HS-27A (cell line): ENCODE measurements at regions not wholly inside any gene's neighbourhood (a gene's known extent, or its start where the extent isn't known, plus 50 kb on each side); places are given as distances from the start of the nearest gene placed in this dataset.
"Not testable (repeated sequence)": the region's sequence is repeated elsewhere in the genome, so short reads cannot be mapped to it uniquely, and the experiment has no call there.

Experiments used
- DNase-seq: peaks from one replicate; pipeline ENCODE4 v3.0.0-alpha.2; 2012; ENCODE audit warnings: low read depth, missing footprints

GRCh38 chr21:20388400-20388799 lies 609.8 kb upstream of the NCAM2 start:
- DNase-seq, result no peak

GRCh38 chr21:20396798-20397197 lies 601.4 kb upstream of the NCAM2 start:
- no peak for DNase-seq

- DNase-seq, result no peak
Measured at GRCh38 chr21:20404915-20405314, 593.3 kb upstream of the NCAM2 start.

- no peak for DNase-seq
Measured at GRCh38 chr21:20418353-20418752, 579.9 kb upstream of the NCAM2 start.

DNA sequence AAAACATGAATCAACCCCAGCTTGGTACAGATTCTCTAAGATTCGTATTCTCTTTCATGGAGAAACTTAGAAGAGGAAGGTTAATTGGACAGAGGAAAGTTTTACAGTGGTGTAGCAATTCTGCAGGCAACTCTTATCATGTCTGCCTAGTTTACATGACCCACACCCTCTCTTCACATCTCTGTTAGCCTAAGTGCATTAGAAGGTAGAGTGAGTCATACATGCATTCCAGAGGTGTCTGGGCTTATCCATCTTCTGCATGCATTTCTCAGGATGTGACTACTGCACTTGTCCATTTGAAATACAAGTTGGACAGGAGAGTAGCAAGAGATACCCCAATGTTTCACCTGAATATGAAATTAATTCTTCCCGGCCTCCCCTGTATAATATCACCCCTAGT lies 578.4 kb upstream of the NCAM2 start:
- no peak for DNase-seq

- no peak for DNase-seq
Measured at GRCh38 chr21:20424943-20425342, 573.3 kb upstream of the NCAM2 start.

DNA sequence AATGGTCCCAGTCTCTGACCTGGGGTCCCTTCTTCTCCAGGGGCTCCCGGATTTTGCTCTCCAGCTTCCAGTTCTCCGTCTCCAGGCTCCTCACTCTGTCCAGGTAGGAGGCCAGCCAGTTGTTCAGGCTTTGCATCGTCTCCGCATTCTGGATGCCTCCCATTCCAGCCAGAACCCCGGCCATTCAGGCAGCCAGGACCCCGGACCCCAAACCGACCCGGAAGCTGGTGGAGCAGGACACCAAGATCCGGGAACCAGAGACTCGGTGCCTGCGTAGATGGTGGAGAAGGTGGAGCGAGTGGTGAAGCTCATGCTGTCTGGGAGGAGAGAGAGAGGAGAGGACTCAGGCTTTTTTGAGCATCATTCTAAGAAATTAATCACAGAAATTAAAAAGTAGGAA lies 572.4 kb upstream of the NCAM2 start:
- no peak for DNase-seq

DNA sequence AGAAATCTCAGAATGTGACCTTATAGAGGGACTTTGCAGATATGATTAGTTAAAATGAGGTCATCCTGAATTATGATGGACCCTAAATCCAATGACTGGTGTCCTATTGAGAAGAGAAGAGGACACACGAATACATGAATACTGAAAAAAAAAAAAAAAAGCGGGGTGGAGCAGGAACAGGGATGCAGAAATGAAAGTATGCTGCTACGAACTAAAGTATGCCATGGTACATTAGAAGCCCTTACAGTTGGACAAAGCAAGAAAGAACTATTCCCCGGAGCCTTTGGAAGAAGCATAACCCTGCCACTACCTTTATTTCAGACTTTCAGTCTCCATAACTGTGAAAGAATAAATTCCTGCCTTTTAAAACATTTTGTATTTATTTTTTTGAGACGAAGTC lies 557.9 kb upstream of the NCAM2 start:
- DNase-seq, result no peak

DNA sequence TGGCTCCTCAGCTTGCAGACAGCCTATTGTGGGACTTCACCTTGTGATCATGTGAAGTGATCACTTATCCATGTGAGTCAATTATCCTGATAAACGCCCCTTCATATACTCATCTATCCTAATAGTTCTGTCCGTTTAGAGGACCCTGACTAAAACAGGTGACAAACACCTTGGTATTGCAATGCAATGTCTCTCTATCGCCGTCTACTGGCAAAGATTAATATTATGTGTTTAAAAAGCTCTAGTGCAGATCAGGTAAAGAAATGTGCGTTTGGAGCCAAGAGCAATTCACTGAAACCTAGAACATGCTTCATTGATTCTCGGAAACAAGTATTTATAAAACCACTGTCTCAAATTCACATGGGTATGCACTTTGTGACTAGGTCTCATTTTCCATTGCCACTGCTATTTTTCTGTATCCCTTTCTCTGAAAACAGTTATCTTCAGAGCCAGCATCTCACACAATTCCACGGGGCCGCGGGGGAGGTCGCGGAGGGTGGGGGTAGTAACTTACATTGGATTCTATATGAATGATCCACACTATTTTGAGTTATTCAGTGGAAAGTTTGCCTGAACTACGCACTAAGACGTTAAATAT lies 554.6 kb upstream of the NCAM2 start:
- DNase-seq, result no peak

GRCh38 chr21:20445971-20446370 lies 552.2 kb upstream of the NCAM2 start:
- no peak for DNase-seq

GRCh38 chr21:20451046-20451445 lies 547.2 kb upstream of the NCAM2 start:
- no peak for DNase-seq

DNA sequence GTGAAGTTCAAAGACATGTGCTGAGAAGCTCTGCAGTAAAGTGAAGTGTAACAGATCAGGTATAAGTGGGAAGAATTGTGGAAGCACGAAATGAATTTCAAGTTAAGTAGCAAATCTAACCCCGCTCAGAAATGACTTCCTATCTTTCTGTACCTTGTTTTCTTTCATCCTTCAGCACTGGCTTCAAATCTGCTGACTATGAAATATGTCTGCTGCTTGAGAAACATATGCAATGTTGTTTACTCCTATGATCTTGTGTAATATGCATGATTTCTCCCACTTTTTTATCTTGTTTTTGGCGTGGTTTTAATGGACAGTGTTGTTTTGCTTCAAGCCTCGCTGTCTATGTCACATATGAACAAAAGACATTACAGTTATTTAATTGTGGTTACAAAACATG lies 545.3 kb upstream of the NCAM2 start:
- DNase-seq, result no peak

GRCh38 chr21:20459838-20460237 lies 538.4 kb upstream of the NCAM2 start:
- DNase-seq, result no peak

DNA sequence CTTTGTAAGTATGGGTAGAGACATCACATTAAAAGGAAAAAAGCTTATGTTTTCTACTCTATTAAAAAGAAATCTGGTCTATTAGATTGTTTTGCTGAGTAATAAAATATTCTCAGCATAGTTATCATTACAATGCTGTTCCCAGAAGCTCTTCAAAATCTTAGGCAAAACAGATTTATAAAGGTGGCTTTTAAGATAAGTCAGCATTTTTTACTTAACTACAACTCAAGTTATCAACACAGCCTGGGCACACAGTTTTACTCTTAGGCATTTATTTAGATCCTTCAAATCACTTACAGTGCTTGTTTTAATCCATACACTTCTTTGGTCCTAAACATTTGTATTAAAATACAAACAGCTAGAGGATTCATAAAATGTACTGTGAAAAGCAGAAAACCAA lies 534.8 kb upstream of the NCAM2 start:
- no peak for DNase-seq

DNA sequence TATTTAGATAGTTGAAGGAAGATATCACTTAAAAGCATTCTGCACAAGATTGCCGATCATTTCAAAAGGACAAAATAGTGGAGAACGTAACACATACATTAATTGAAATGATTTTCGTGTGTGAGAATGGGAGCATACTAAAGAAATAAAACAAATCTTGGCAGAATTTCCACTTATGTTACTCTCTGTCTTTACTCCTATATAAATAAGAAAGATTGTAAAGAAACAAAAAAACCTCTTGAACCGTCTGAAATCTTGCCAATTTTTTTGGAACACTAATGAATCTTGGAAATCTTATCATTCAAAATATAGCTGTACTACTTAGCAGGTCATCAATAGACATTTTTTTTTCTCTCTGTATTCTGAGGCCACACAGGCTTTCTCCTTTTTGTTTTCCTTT lies 528.8 kb upstream of the NCAM2 start:
- no peak for DNase-seq

GRCh38 chr21:20486303-20486702 lies 511.9 kb upstream of the NCAM2 start:
- no peak for DNase-seq

DNA sequence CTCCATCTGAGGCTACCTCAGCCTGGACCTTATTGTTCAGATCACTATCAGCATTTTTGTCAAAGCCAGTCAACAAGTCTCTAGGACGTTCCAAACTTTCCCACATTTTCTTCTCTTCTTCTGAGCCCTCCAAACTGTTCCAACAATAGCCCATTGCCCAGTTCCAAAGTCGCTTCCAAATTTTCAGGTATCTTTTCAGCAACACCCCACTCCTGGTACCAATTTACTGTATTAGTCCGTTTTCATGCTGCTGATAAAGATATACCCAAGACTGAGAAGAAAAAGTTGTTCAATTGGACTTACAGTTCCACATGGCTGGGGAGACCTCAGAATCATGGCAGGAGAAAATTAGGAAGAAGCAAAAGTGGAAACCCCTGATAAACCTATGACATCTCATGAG lies 495.3 kb upstream of the NCAM2 start:
- DNase-seq, result not testable (repeated sequence)

GRCh38 chr21:20507783-20508182 lies 490.4 kb upstream of the NCAM2 start:
- no peak for DNase-seq

- DNase-seq, result no peak
Measured at GRCh38 chr21:20511216-20511880, 486.9 kb upstream of the NCAM2 start.

GRCh38 chr21:20515446-20515845 lies 482.8 kb upstream of the NCAM2 start:
- DNase-seq, result no peak

- no peak for DNase-seq
Measured at GRCh38 chr21:20519076-20519475, 479.1 kb upstream of the NCAM2 start.

DNA sequence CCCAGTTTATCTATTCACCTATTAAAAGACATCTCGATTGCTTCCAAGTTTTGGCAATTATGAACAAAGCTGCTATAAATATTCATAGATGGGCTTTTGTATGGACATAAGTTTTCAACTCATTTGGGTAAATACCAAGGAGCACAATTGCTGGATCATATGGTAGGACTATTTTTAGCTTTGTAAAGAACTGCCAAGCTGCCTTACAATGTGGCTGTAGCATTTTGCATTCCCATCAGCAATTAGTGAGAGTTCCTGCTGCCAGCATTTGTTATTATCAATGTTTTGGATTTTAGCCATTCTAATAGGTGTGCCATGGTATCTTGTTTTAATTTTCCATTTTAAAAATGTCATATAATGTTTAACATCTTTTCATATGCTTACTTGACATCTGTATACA lies 475.6 kb upstream of the NCAM2 start:
- DNase-seq, result no peak

DNA sequence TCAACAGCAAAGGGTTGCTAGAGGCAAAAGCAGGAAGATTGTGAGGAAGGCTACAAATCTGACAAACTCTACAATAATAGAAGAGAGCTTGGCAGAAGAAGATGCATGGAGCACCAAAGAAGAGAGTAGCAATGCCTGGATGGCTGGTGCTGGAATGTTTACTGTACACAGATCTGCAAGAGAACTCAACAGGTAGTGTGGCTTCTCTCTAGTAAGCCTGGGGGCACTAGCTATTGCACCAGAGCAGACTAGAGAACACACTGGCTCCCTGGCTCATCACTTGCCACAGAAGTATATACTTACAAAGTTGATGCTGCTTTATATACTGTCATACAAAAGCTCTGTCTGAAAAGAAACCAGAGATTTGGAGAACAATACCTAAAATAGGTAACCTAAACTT lies 475.0 kb upstream of the NCAM2 start:
- DNase-seq, result no peak

DNA sequence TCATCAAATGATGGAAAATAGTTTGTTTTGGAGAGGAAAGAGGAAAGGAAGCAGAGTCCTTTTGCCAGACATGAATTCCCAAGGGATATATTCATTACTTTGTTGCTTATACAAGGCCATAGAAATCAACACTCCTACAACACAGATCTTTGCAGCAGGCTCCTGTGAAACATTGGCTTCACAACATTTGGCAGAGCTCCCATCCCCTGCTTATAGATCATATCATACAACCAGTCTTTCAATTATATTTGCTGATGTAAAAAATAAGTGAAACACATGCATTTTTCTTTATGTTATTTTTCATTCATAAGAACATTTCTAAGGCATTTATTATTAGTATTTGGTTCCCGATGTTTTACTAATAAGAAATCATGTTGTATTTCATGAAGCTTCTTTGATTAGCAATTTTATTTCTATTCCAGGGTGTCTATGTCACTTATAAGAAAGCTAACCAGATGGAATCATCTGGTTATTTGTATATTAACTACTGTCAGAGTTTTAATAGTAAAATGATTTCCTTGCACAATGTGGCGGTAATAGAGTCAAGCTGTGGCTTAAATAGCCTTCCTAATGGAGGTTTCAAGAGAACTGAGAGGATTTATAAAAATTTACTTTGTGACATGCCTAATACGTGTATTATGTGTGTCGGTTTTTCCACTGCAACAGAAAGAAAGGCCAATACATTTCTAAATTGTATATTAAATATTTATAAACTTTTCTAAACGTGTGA lies 470.3 kb upstream of the NCAM2 start:
- DNase-seq, result no peak
